ENCODE measurements at regions not wholly inside any gene's neighbourhood (a gene's known extent, or its start where the extent isn't known, plus 50 kb on each side); places are given as distances from the start of the nearest gene placed in this dataset.

- DNase-seq = no peak
Observed at GRCh38 chr15:35872577-35872976, 326.6 kb upstream of the DPH6 start.

GRCh38 chr15:35874260-35874905 lies 328.4 kb upstream of the DPH6 start:
- DNase-seq = no peak

- no peak for DNase-seq
Observed at GRCh38 chr15:35876762-35877161, 330.8 kb upstream of the DPH6 start.

GRCh38 chr15:35880896-35881295 lies 334.9 kb upstream of the DPH6 start:
- no peak for DNase-seq

- no peak for DNase-seq
Observed at GRCh38 chr15:35885870-35886269, 339.9 kb upstream of the DPH6 start.

- no peak for DNase-seq
Observed at GRCh38 chr15:35886765-35887164, 340.8 kb upstream of the DPH6 start.

- no peak for DNase-seq
Observed at GRCh38 chr15:35888815-35889214, 342.9 kb upstream of the DPH6 start.

- no peak for DNase-seq
Observed at GRCh38 chr15:35907511-35907910, 361.5 kb upstream of the DPH6 start.

- no peak for DNase-seq
Observed at GRCh38 chr15:35909414-35909813, 363.4 kb upstream of the DPH6 start.

GRCh38 chr15:35910227-35910626 lies 364.3 kb upstream of the DPH6 start:
- no peak for DNase-seq

- no peak for DNase-seq
Observed at GRCh38 chr15:35911052-35911777, 365.2 kb upstream of the DPH6 start.

GRCh38 chr15:35912196-35912595 lies 366.2 kb upstream of the DPH6 start:
- DNase-seq = no peak

GRCh38 chr15:35914573-35914972 lies 368.6 kb upstream of the DPH6 start:
- DNase-seq = no peak

GRCh38 chr15:35921046-35921445 lies 375.1 kb upstream of the DPH6 start:
- no peak for DNase-seq

GRCh38 chr15:35925275-35926006 lies 379.5 kb upstream of the DPH6 start:
- no peak for DNase-seq

GRCh38 chr15:35926007-35926380 lies 380.0 kb upstream of the DPH6 start:
- DNase-seq = no peak

- DNase-seq = no peak
Observed at GRCh38 chr15:35928847-35929246, 382.9 kb upstream of the DPH6 start.

- no peak for DNase-seq
Observed at GRCh38 chr15:35929740-35930444, 383.9 kb upstream of the DPH6 start.

- no peak for DNase-seq
Observed at GRCh38 chr15:35931799-35932341, 385.9 kb upstream of the DPH6 start.

- DNase-seq = no peak
Observed at GRCh38 chr15:35932531-35932930, 386.6 kb upstream of the DPH6 start.

- no peak for DNase-seq
Observed at GRCh38 chr15:35933531-35933930, 387.6 kb upstream of the DPH6 start.

GRCh38 chr15:35934383-35935049 lies 388.6 kb upstream of the DPH6 start:
- no peak for DNase-seq

GRCh38 chr15:35936284-35936683 lies 390.3 kb upstream of the DPH6 start:
- no peak for DNase-seq

All from activated effector memory CD4-positive, alpha-beta T cell treated with Interleukin-2 at 50 U/mL for 16 hours (primary cell).